Caco-2 (cell line): ENCODE measurements at regions not wholly inside any gene's neighbourhood (a gene's known extent, or its start where the extent isn't known, plus 50 kb on each side); places are given as distances from the start of the nearest gene placed in this dataset.

Experiments
- BruUV-seq: library from RNA; stranded (reverse); fragments of 400-500 nt; replicated peaks from 2 replicates; lab custom pipeline; 2021; lab: Mats Ljungman, UMichigan
- CTCF ChIA-PET: fragments of 300-600 bp; sonication (Branson Sonifier 250); formaldehyde crosslinking; loops from one replicate; lab custom pipeline; 2022; ENCODE audit warnings: antibody characterized with exemption; lab: Charles Lee
- POLR2A ChIA-PET: fragments of 300-600 bp; sonication (Branson Sonifier 250); formaldehyde crosslinking; loops from one replicate; lab custom pipeline; 2022; ENCODE audit warnings: antibody characterized with exemption; lab: Charles Lee
- DNase-seq, 2 experiments: peaks; one replicate each; pipeline versions ENCODE4 v3.0.0 to v3.0.0-alpha.2; 2020 to 2022
- H3K27me3 ChIP-seq: replicated peaks from 2 replicates; pipeline ENCODE4 v1.6.0; 2011; ENCODE audit warnings: low read length; ENCODE audit not compliant: control insufficient read depth, insufficient read depth
- H3K36me3 ChIP-seq: 2 replicates; pipeline ENCODE4 v1.5.1; 2011; ENCODE audit warnings: low read length; ENCODE audit not compliant: control insufficient read depth, insufficient read depth
- H3K4me1 ChIP-seq: fragments of 250-450 bp; sonication (Bioruptor Pico); 2 replicates; pipeline ENCODE4 v1.5.1; 2020; ENCODE audit warnings: mild to moderate bottlenecking
- H3K4me3 ChIP-seq: 2 replicates; pipeline ENCODE4 v1.5.1; 2011; ENCODE audit warnings: low read depth, mild to moderate bottlenecking, control low read depth, low read length
- H3K9me3 ChIP-seq: fragments of 250-450 bp; sonication (Bioruptor Pico); 2 replicates; pipeline ENCODE4 v1.5.1; 2020; ENCODE audit warnings: mild to moderate bottlenecking, moderate library complexity
- H3K27ac Mint-ChIP-seq: one replicate; pipeline ENCODE4 v1.8.0; 2022; ENCODE audit warnings: mixed read lengths; ENCODE audit not compliant: unreplicated experiment
- H3K27me3 Mint-ChIP-seq: one replicate; pipeline ENCODE4 v1.8.0; 2022; ENCODE audit warnings: mixed read lengths; ENCODE audit not compliant: insufficient read depth, unreplicated experiment
- H3K36me3 Mint-ChIP-seq: one replicate; pipeline ENCODE4 v1.8.0; 2022; ENCODE audit warnings: mild to moderate bottlenecking, mixed read lengths; ENCODE audit not compliant: insufficient read depth, unreplicated experiment
- H3K4me1 Mint-ChIP-seq: one replicate; pipeline ENCODE4 v1.8.0; 2022; ENCODE audit warnings: low read depth, mixed read lengths; ENCODE audit not compliant: unreplicated experiment
- H3K4me3 Mint-ChIP-seq: one replicate; pipeline ENCODE4 v1.8.0; 2022; ENCODE audit warnings: mild to moderate bottlenecking, moderate library complexity, mixed read lengths; ENCODE audit not compliant: unreplicated experiment
- H3K9me3 Mint-ChIP-seq: one replicate; pipeline ENCODE4 v1.8.0; 2022; ENCODE audit warnings: mixed read lengths; ENCODE audit not compliant: unreplicated experiment
- CTCF ChIP-seq, 2 experiments: fragments of 200-600 bp in 1 of 2; IDR thresholded peaks; 1 replicate in 1 of 2; 2 replicates in 1 of 2; pipeline versions ENCODE4 v1.5.1 to v1.8.0; 2011 to 2022; ENCODE audit warnings: antibody characterized with exemption in 1 of 2, control low read depth in 1 of 2, inconsistent platforms in 1 of 2, low read depth in 1 of 2, low read length in 1 of 2, mild to moderate bottlenecking in 1 of 2, moderate library complexity in 1 of 2; ENCODE audit not compliant: insufficient read depth in 1 of 2, severe bottlenecking in 1 of 2, unreplicated experiment in 1 of 2
- intact Hi-C: fragments of 100-400 bp; cut with micrococcal nuclease; formaldehyde crosslinking; loops from one replicate; pipeline ENCODE4 v1.10.0; 2022; ENCODE audit not compliant: unreplicated experiment

GRCh38 chr12:100738086-100738485, 56.5 kb upstream of the ANO4 start:
- no peaks in the 10 kb centered on the region for H3K9me3 ChIP-seq
- intact Hi-C loops = loop anchor here (5.0 kb wide), 1 partner anchor 506 kb away; no protein-coding TSS in a partner anchor
- H3K27me3 ChIP-seq = no peaks in the 10 kb centered on the region
- Mint-ChIP-seq H3K27me3 (peaks cover 12% of the 10 kb centered on the region), H3K9me3 (no peaks in the 10 kb centered on the region), H3K36me3 (no peaks in the 10 kb centered on the region), H3K4me1 (no peaks in the 10 kb centered on the region), H3K4me3 (no peak overlapping the region), H3K27ac (no peak overlapping the region)
- no peaks in the 10 kb centered on the region for H3K36me3 ChIP-seq
- TF ChIP-seq CTCF (IDR thresholded peaks at IDR 0.05; ENCODE audit: insufficient read depth in 1 of 2, low read depth in 1 of 2, low read length in 1 of 2, severe bottlenecking in 1 of 2, unreplicated experiment in 1 of 2) = no peak
- POLR2A ChIA-PET = no interaction called here
- H3K4me1 ChIP-seq = no peaks in the 10 kb centered on the region
- no peak for DNase-seq
- H3K4me3 ChIP-seq = no peak overlapping the region
- BruUV-seq = no TSS peak
- CTCF ChIA-PET = no interaction called here

GRCh38 chr12:100741084-100741711, 53.4 kb upstream of the ANO4 start:
- no peaks in the 10 kb centered on the region for H3K4me1 ChIP-seq
- CTCF ChIA-PET = interaction anchor here (0.5 kb wide), 1 partner anchor 613 kb away, joined by 3 read pairs; no protein-coding TSS in a partner anchor
- no peaks in the 10 kb centered on the region for H3K9me3 ChIP-seq
- no peaks in the 10 kb centered on the region for H3K27me3 ChIP-seq
- H3K36me3 ChIP-seq = no peaks in the 10 kb centered on the region
- H3K36me3 Mint-ChIP-seq = no peaks in the 10 kb centered on the region
- no peak overlapping the region for H3K4me3 ChIP-seq
- no peaks in the 10 kb centered on the region for H3K4me1 Mint-ChIP-seq
- intact Hi-C loops = loop anchor here (1.0 kb wide), 1 partner anchor 72 kb away; no protein-coding TSS in a partner anchor
- peak; percentile 65 to 68 for TF ChIP-seq CTCF (IDR thresholded peaks at IDR 0.05; ENCODE audit: insufficient read depth in 1 of 2, low read depth in 1 of 2, low read length in 1 of 2, severe bottlenecking in 1 of 2, unreplicated experiment in 1 of 2)
- peaks cover 10% of the 10 kb centered on the region for H3K9me3 Mint-ChIP-seq
- no peak overlapping the region for H3K4me3 Mint-ChIP-seq
- POLR2A ChIA-PET = no interaction called here
- no peak overlapping the region for H3K27ac Mint-ChIP-seq
- H3K27me3 Mint-ChIP-seq = peaks cover 3% of the 10 kb centered on the region
- peak in 1 of 2 experiments; percentile 35 for DNase-seq
- no TSS peak for BruUV-seq

- Histone ChIP-seq H3K36me3 (no peaks in the 10 kb centered on the region), H3K9me3 (no peaks in the 10 kb centered on the region), H3K4me3 (no peak overlapping the region), H3K27me3 (no peaks in the 10 kb centered on the region), H3K4me1 (no peaks in the 10 kb centered on the region)
- no peak for DNase-seq
- peaks cover 10% of the 10 kb centered on the region for H3K9me3 Mint-ChIP-seq
- no TSS peak for BruUV-seq
- H3K4me1 Mint-ChIP-seq = no peaks in the 10 kb centered on the region
- CTCF ChIA-PET = no interaction called here
- no peak for TF ChIP-seq CTCF (IDR thresholded peaks at IDR 0.05; ENCODE audit: insufficient read depth in 1 of 2, low read depth in 1 of 2, low read length in 1 of 2, severe bottlenecking in 1 of 2, unreplicated experiment in 1 of 2)
- peaks cover 3% of the 10 kb centered on the region for H3K27me3 Mint-ChIP-seq
- intact Hi-C loops = no loop called here
- POLR2A ChIA-PET = no interaction called here
- no peak overlapping the region for H3K27ac Mint-ChIP-seq
- H3K4me3 Mint-ChIP-seq = no peak overlapping the region
- no peaks in the 10 kb centered on the region for H3K36me3 Mint-ChIP-seq
Observed at GRCh38 chr12:100743060-100743459, 51.5 kb upstream of the ANO4 start.
